Central memory CD8-positive, alpha-beta T cell (primary cell): ENCODE measurements at regions not wholly inside any gene's neighbourhood (a gene's known extent, or its start where the extent isn't known, plus 50 kb on each side); places are given as distances from the start of the nearest gene placed in this dataset.

Source experiments
- ATAC-seq: fragments of 150-1000 bp; cut with Tn5 transposase; replicated peaks from 2 replicates; pipeline ENCODE4 v1.10.0; 2022; ENCODE audit warnings: mild to moderate bottlenecking, moderate FRiP score, moderate number of reproducible peaks; ENCODE audit not compliant: poor library complexity, severe bottlenecking; ENCODE audit errors: extremely low read depth
- DNase-seq, 2 donors: peaks; one replicate each; pipeline ENCODE4 v3.0.0; 2021; ENCODE audit warnings: low spot score in 2 of 2
- H3K27ac Mint-ChIP-seq: one replicate; pipeline ENCODE4 v1.8.0; 2022; ENCODE audit warnings: low read depth, mild to moderate bottlenecking, moderate library complexity, mixed read lengths
- H3K27me3 Mint-ChIP-seq: one replicate; pipeline ENCODE4 v1.8.0; 2022; ENCODE audit warnings: mixed read lengths
- H3K36me3 Mint-ChIP-seq: one replicate; pipeline ENCODE4 v1.8.0; 2022; ENCODE audit warnings: mild to moderate bottlenecking, moderate library complexity, mixed read lengths; ENCODE audit not compliant: insufficient read depth
- H3K4me1 Mint-ChIP-seq: one replicate; pipeline ENCODE4 v1.8.0; 2022; ENCODE audit warnings: mixed read lengths
- H3K4me3 Mint-ChIP-seq: one replicate; pipeline ENCODE4 v1.8.0; 2022; ENCODE audit warnings: mild to moderate bottlenecking, moderate library complexity, mixed read lengths
- H3K9me3 Mint-ChIP-seq: one replicate; pipeline ENCODE4 v1.8.0; 2022; ENCODE audit warnings: mixed read lengths

GRCh38 chr7:21051865-21052264 is 265.2 kb upstream of the SP8 start:
- Mint-ChIP-seq H3K36me3 (no peaks in the 10 kb centered on the region), H3K27me3 (peaks cover 5% of the 10 kb centered on the region), H3K27ac (no peak overlapping the region), H3K4me3 (no peak overlapping the region), H3K9me3 (no peaks in the 10 kb centered on the region), H3K4me1 (no peaks in the 10 kb centered on the region)
- ATAC-seq (no peak), DNase-seq (no peak)

GRCh38 chr7:21054427-21055112 is 267.9 kb upstream of the SP8 start:
- DNase-seq (no peak), ATAC-seq (no peak)
- H3K4me1 Mint-ChIP-seq = no peaks in the 10 kb centered on the region
- H3K27ac Mint-ChIP-seq = no peak overlapping the region
- no peak overlapping the region for H3K4me3 Mint-ChIP-seq
- no peaks in the 10 kb centered on the region for H3K9me3 Mint-ChIP-seq
- H3K36me3 Mint-ChIP-seq = no peaks in the 10 kb centered on the region
- peaks cover 9% of the 10 kb centered on the region for H3K27me3 Mint-ChIP-seq

GRCh38 chr7:21059069-21059468 is 272.4 kb upstream of the SP8 start:
- Mint-ChIP-seq H3K27ac (no peak overlapping the region), H3K36me3 (no peaks in the 10 kb centered on the region), H3K9me3 (no peaks in the 10 kb centered on the region)

GRCh38 chr7:21063106-21063505 is 276.4 kb upstream of the SP8 start:
- ATAC-seq (no peak), DNase-seq (no peak)
- peaks cover 26% of the 10 kb centered on the region for H3K27me3 Mint-ChIP-seq
- H3K9me3 Mint-ChIP-seq = no peaks in the 10 kb centered on the region
- H3K4me1 Mint-ChIP-seq = no peaks in the 10 kb centered on the region
- H3K36me3 Mint-ChIP-seq = no peaks in the 10 kb centered on the region
- H3K4me3 Mint-ChIP-seq = no peak overlapping the region
- no peak overlapping the region for H3K27ac Mint-ChIP-seq

More at GRCh38 chr7:21059069-21059468, 272.4 kb upstream of the SP8 start:
- Mint-ChIP-seq H3K4me1 (no peaks in the 10 kb centered on the region), H3K4me3 (no peak overlapping the region), H3K27me3 (peaks cover 17% of the 10 kb centered on the region)
- DNase-seq (no peak), ATAC-seq (no peak)

GRCh38 chr7:21064698-21065648 is 278.3 kb upstream of the SP8 start:
- ATAC-seq = no peak
- Mint-ChIP-seq H3K27ac (no peak overlapping the region), H3K36me3 (no peaks in the 10 kb centered on the region)

GRCh38 chr7:21066221-21066620 is 279.5 kb upstream of the SP8 start:
- no peaks in the 10 kb centered on the region for H3K36me3 Mint-ChIP-seq
- no peak overlapping the region for H3K4me3 Mint-ChIP-seq
- no peaks in the 10 kb centered on the region for H3K9me3 Mint-ChIP-seq
- H3K27ac Mint-ChIP-seq = no peak overlapping the region
- no peak for ATAC-seq
- DNase-seq = no peak
- H3K27me3 Mint-ChIP-seq = peaks cover 17% of the 10 kb centered on the region
- H3K4me1 Mint-ChIP-seq = no peaks in the 10 kb centered on the region

More at GRCh38 chr7:21064698-21065648, 278.3 kb upstream of the SP8 start:
- no peaks in the 10 kb centered on the region for H3K9me3 Mint-ChIP-seq
- H3K27me3 Mint-ChIP-seq = peaks cover 21% of the 10 kb centered on the region
- no peak overlapping the region for H3K4me3 Mint-ChIP-seq
- no peak for DNase-seq
- no peaks in the 10 kb centered on the region for H3K4me1 Mint-ChIP-seq

- Mint-ChIP-seq H3K36me3 (no peaks in the 10 kb centered on the region), H3K27ac (no peak overlapping the region), H3K27me3 (peaks cover 17% of the 10 kb centered on the region), H3K4me1 (no peaks in the 10 kb centered on the region), H3K9me3 (no peaks in the 10 kb centered on the region), H3K4me3 (no peak overlapping the region)
- no peak for ATAC-seq
- DNase-seq = no peak
These were observed 280.5 kb upstream of the SP8 start for GRCh38 chr7:21067216-21067615.

GRCh38 chr7:21070571-21071090 is 283.9 kb upstream of the SP8 start:
- DNase-seq (no peak), ATAC-seq (no peak)
- Mint-ChIP-seq H3K36me3 (no peaks in the 10 kb centered on the region), H3K27ac (no peak overlapping the region), H3K4me3 (no peak overlapping the region), H3K4me1 (no peaks in the 10 kb centered on the region), H3K9me3 (no peaks in the 10 kb centered on the region), H3K27me3 (peaks cover 23% of the 10 kb centered on the region)

- Mint-ChIP-seq H3K9me3 (no peaks in the 10 kb centered on the region), H3K27ac (no peak overlapping the region), H3K36me3 (no peaks in the 10 kb centered on the region), H3K27me3 (peaks cover 18% of the 10 kb centered on the region), H3K4me3 (no peak overlapping the region), H3K4me1 (no peaks in the 10 kb centered on the region)
- ATAC-seq (no peak), DNase-seq (no peak)
These were observed 285.1 kb upstream of the SP8 start for GRCh38 chr7:21071561-21072501.

GRCh38 chr7:21076054-21076453 is 289.4 kb upstream of the SP8 start:
- ATAC-seq = no peak
- H3K9me3 Mint-ChIP-seq = no peaks in the 10 kb centered on the region

GRCh38 chr7:21076574-21076973 is 289.9 kb upstream of the SP8 start:
- Mint-ChIP-seq H3K4me1 (no peaks in the 10 kb centered on the region), H3K27me3 (peaks cover 26% of the 10 kb centered on the region), H3K4me3 (no peak overlapping the region), H3K36me3 (no peaks in the 10 kb centered on the region), H3K9me3 (no peaks in the 10 kb centered on the region), H3K27ac (no peak overlapping the region)
- DNase-seq (no peak), ATAC-seq (no peak)

More at GRCh38 chr7:21076054-21076453, 289.4 kb upstream of the SP8 start:
- Mint-ChIP-seq H3K36me3 (no peaks in the 10 kb centered on the region), H3K4me3 (no peak overlapping the region), H3K27me3 (peaks cover 23% of the 10 kb centered on the region), H3K4me1 (no peaks in the 10 kb centered on the region), H3K27ac (no peak overlapping the region)
- no peak for DNase-seq

GRCh38 chr7:21077602-21078001 is 290.9 kb upstream of the SP8 start:
- DNase-seq = no peak
- Mint-ChIP-seq H3K4me3 (no peak overlapping the region), H3K36me3 (no peaks in the 10 kb centered on the region), H3K27me3 (peaks cover 33% of the 10 kb centered on the region), H3K4me1 (no peaks in the 10 kb centered on the region), H3K27ac (no peak overlapping the region), H3K9me3 (no peaks in the 10 kb centered on the region)
- ATAC-seq = no peak
